ENCODE measurements at regions not wholly inside any gene's neighbourhood (a gene's known extent, or its start where the extent isn't known, plus 50 kb on each side); places are given as distances from the start of the nearest gene placed in this dataset.

- H3K9me2 ChIP-seq (replicated peaks; ENCODE audit: insufficient read depth, low read length): no peaks in the 10 kb centered on the region
- no peak overlapping the region for H3K9ac ChIP-seq (ENCODE audit: low read length)
- H3K4me1 ChIP-seq (ENCODE audit: low read length): no peaks in the 10 kb centered on the region
- peaks cover 4% of the 10 kb centered on the region; the same call in 1 of the 2 replicates for H4K20me1 ChIP-seq (ENCODE audit: insufficient read depth, low read depth, low read length)
- H3K36me3 ChIP-seq (ENCODE audit: insufficient read depth, low read length): no peaks in the 10 kb centered on the region
- no peak for DNase-seq
- no peaks in the 10 kb centered on the region for H3K27me3 ChIP-seq (ENCODE audit: low read length)
- no peak overlapping the region for H3K4me2 ChIP-seq (ENCODE audit: low read depth, low read length, poor library complexity, severe bottlenecking)
- H3K9me3 ChIP-seq (ENCODE audit: low read length): no peaks in the 10 kb centered on the region
- H3K27ac ChIP-seq (ENCODE audit: low read length): no peak overlapping the region
- no peak overlapping the region for H3K4me3 ChIP-seq (ENCODE audit: low read length)
- H3K79me2 ChIP-seq (ENCODE audit: low read length): no peaks in the 10 kb centered on the region
- H2AFZ ChIP-seq (ENCODE audit: low read length): no peak overlapping the region
Measured at GRCh38 chr15:77733579-77734300, 101.0 kb upstream of the LINGO1 start.

- Histone ChIP-seq H3K9ac (ENCODE audit: low read length) (no peak overlapping the region), H3K4me3 (ENCODE audit: low read length) (no peak overlapping the region), H3K36me3 (ENCODE audit: insufficient read depth, low read length) (no peaks in the 10 kb centered on the region), H3K27me3 (ENCODE audit: low read length) (no peaks in the 10 kb centered on the region), H3K27ac (ENCODE audit: low read length) (no peak overlapping the region), H4K20me1 (ENCODE audit: insufficient read depth, low read depth, low read length) (peaks cover 4% of the 10 kb centered on the region; the same call in 1 of the 2 replicates), H2AFZ (ENCODE audit: low read length) (no peak overlapping the region), H3K4me1 (ENCODE audit: low read length) (no peaks in the 10 kb centered on the region), H3K4me2 (ENCODE audit: low read depth, low read length, poor library complexity, severe bottlenecking) (no peak overlapping the region), H3K9me2 (replicated peaks; ENCODE audit: insufficient read depth, low read length) (no peaks in the 10 kb centered on the region), H3K79me2 (ENCODE audit: low read length) (no peaks in the 10 kb centered on the region), H3K9me3 (ENCODE audit: low read length) (no peaks in the 10 kb centered on the region)
- DNase-seq: no peak
Measured at GRCh38 chr15:77732514-77733335, 100.0 kb upstream of the LINGO1 start.

DNA sequence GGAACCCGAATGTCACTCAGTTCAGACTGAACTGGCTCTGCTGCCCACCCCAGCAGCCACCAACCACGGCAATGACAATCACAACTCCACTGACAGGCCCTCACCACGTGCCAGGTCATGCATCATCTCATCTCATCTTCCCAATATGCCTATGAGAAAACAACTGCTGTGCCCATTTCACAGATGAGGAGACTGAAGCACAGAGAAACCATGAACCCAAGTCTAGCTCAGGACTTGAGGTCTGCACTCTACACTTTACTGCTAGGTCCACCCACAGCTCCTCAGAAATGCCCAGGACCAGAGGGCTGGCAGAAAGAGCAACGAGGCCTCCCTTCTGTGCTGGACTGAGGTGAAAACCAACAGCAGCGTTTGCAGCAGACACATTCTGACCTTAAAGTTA is 99.2 kb upstream of the LINGO1 start:
- DNase-seq: no peak
- H3K27me3 ChIP-seq (ENCODE audit: low read length): no peaks in the 10 kb centered on the region
- H3K27ac ChIP-seq (ENCODE audit: low read length): no peak overlapping the region
- no peaks in the 10 kb centered on the region for H3K36me3 ChIP-seq (ENCODE audit: insufficient read depth, low read length)
- peaks cover 4% of the 10 kb centered on the region; the same call in 1 of the 2 replicates for H4K20me1 ChIP-seq (ENCODE audit: insufficient read depth, low read depth, low read length)
- H2AFZ ChIP-seq (ENCODE audit: low read length): no peak overlapping the region
- H3K4me1 ChIP-seq (ENCODE audit: low read length): no peaks in the 10 kb centered on the region
- no peak overlapping the region for H3K9ac ChIP-seq (ENCODE audit: low read length)
- H3K4me2 ChIP-seq (ENCODE audit: low read depth, low read length, poor library complexity, severe bottlenecking): no peak overlapping the region
- H3K9me3 ChIP-seq (ENCODE audit: low read length): no peaks in the 10 kb centered on the region
- H3K4me3 ChIP-seq (ENCODE audit: low read length): no peak overlapping the region
- no peaks in the 10 kb centered on the region for H3K79me2 ChIP-seq (ENCODE audit: low read length)
- H3K9me2 ChIP-seq (replicated peaks; ENCODE audit: insufficient read depth, low read length): no peaks in the 10 kb centered on the region

- no peaks in the 10 kb centered on the region for H3K27me3 ChIP-seq (ENCODE audit: low read length)
- DNase-seq: no peak
- H3K27ac ChIP-seq (ENCODE audit: low read length): no peak overlapping the region
- H3K36me3 ChIP-seq (ENCODE audit: insufficient read depth, low read length): no peaks in the 10 kb centered on the region
- H3K4me3 ChIP-seq (ENCODE audit: low read length): no peak overlapping the region
- H3K79me2 ChIP-seq (ENCODE audit: low read length): no peaks in the 10 kb centered on the region
- H3K4me1 ChIP-seq (ENCODE audit: low read length): no peaks in the 10 kb centered on the region
- peaks cover 4% of the 10 kb centered on the region; the same call in 1 of the 2 replicates for H4K20me1 ChIP-seq (ENCODE audit: insufficient read depth, low read depth, low read length)
- no peak overlapping the region for H3K4me2 ChIP-seq (ENCODE audit: low read depth, low read length, poor library complexity, severe bottlenecking)
- H3K9me3 ChIP-seq (ENCODE audit: low read length): no peaks in the 10 kb centered on the region
- no peak overlapping the region for H3K9ac ChIP-seq (ENCODE audit: low read length)
- H3K9me2 ChIP-seq (replicated peaks; ENCODE audit: insufficient read depth, low read length): no peaks in the 10 kb centered on the region
- H2AFZ ChIP-seq (ENCODE audit: low read length): no peak overlapping the region
Measured at GRCh38 chr15:77731067-77731466, 98.4 kb upstream of the LINGO1 start.

- no peaks in the 10 kb centered on the region for H4K20me1 ChIP-seq (ENCODE audit: insufficient read depth, low read depth, low read length)
Measured at GRCh38 chr15:77727635-77728304, 95.1 kb upstream of the LINGO1 start.

GRCh38 chr15:77724715-77725114 is 92.0 kb upstream of the LINGO1 start:
- Histone ChIP-seq H3K4me2 (ENCODE audit: low read depth, low read length, poor library complexity, severe bottlenecking) (no peak overlapping the region), H3K36me3 (ENCODE audit: insufficient read depth, low read length) (no peaks in the 10 kb centered on the region), H3K27ac (ENCODE audit: low read length) (no peak overlapping the region), H3K79me2 (ENCODE audit: low read length) (no peaks in the 10 kb centered on the region), H3K9ac (ENCODE audit: low read length) (no peak overlapping the region), H3K4me3 (ENCODE audit: low read length) (no peak overlapping the region), H3K27me3 (ENCODE audit: low read length) (no peaks in the 10 kb centered on the region), H3K9me3 (ENCODE audit: low read length) (no peaks in the 10 kb centered on the region), H3K9me2 (replicated peaks; ENCODE audit: insufficient read depth, low read length) (no peaks in the 10 kb centered on the region), H3K4me1 (ENCODE audit: low read length) (no peaks in the 10 kb centered on the region), H2AFZ (ENCODE audit: low read length) (no peak overlapping the region), H4K20me1 (ENCODE audit: insufficient read depth, low read depth, low read length) (no peaks in the 10 kb centered on the region)
- no peak for DNase-seq

More at GRCh38 chr15:77727635-77728304, 95.1 kb upstream of the LINGO1 start:
- Histone ChIP-seq H3K4me2 (ENCODE audit: low read depth, low read length, poor library complexity, severe bottlenecking) (no peak overlapping the region), H3K9me3 (ENCODE audit: low read length) (no peaks in the 10 kb centered on the region), H2AFZ (ENCODE audit: low read length) (no peak overlapping the region), H3K4me3 (ENCODE audit: low read length) (no peak overlapping the region), H3K27ac (ENCODE audit: low read length) (no peak overlapping the region), H3K9ac (ENCODE audit: low read length) (no peak overlapping the region), H3K36me3 (ENCODE audit: insufficient read depth, low read length) (no peaks in the 10 kb centered on the region), H3K27me3 (ENCODE audit: low read length) (no peaks in the 10 kb centered on the region), H3K4me1 (ENCODE audit: low read length) (no peaks in the 10 kb centered on the region), H3K79me2 (ENCODE audit: low read length) (no peaks in the 10 kb centered on the region), H3K9me2 (replicated peaks; ENCODE audit: insufficient read depth, low read length) (no peaks in the 10 kb centered on the region)
- no peak for DNase-seq

DNA sequence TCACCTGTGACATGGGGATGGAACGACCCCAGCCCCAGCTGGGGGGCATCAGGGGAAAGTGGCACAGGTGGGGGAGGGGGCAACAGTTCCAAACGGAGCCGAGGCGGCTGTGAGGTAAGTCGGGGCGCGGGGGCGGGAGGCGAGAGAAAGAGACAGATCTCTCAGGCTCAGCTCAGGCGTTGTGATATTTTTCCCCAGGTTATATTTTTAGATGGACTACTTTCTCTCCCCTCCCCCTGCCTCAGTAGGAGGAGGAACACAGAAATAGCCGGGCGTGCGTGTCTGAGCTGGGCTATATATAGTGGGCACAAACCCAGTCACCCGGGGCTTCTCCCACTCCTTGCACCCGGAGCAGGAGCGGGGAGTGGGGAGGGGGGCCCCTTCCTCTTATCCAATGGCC is 91.0 kb upstream of the LINGO1 start:
- DNase-seq: no peak
- no peaks in the 10 kb centered on the region for H3K36me3 ChIP-seq (ENCODE audit: insufficient read depth, low read length)
- H3K9ac ChIP-seq (ENCODE audit: low read length): no peak overlapping the region
- H3K4me1 ChIP-seq (ENCODE audit: low read length): no peaks in the 10 kb centered on the region
- no peaks in the 10 kb centered on the region for H4K20me1 ChIP-seq (ENCODE audit: insufficient read depth, low read depth, low read length)
- H3K9me3 ChIP-seq (ENCODE audit: low read length): no peaks in the 10 kb centered on the region
- no peaks in the 10 kb centered on the region for H3K27me3 ChIP-seq (ENCODE audit: low read length)
- no peak overlapping the region for H3K4me2 ChIP-seq (ENCODE audit: low read depth, low read length, poor library complexity, severe bottlenecking)
- no peak overlapping the region for H3K27ac ChIP-seq (ENCODE audit: low read length)
- H3K79me2 ChIP-seq (ENCODE audit: low read length): no peaks in the 10 kb centered on the region
- H3K4me3 ChIP-seq (ENCODE audit: low read length): no peak overlapping the region
- H3K9me2 ChIP-seq (replicated peaks; ENCODE audit: insufficient read depth, low read length): no peaks in the 10 kb centered on the region
- no peak overlapping the region for H2AFZ ChIP-seq (ENCODE audit: low read length)

Data from Karpas-422 (cell line).